ENCODE measurements at regions not wholly inside any gene's neighbourhood (a gene's known extent, or its start where the extent isn't known, plus 50 kb on each side); places are given as distances from the start of the nearest gene placed in this dataset.

GRCh38 chr1:5578690-5579089 is 413.5 kb downstream of the NPHP4 start:
- H3K4me1 ChIP-seq (ENCODE audit: control insufficient read depth in 4 of 4, insufficient read depth in 4 of 4, low read length in 3 of 4) = no peaks in the 10 kb centered on the region
- no peak overlapping the region for H3K9ac ChIP-seq (ENCODE audit: low read depth in 1 of 2, low read length in 2 of 2)
- H3K36me3 ChIP-seq (ENCODE audit: control insufficient read depth in 4 of 4, insufficient read depth in 3 of 4, low read depth in 1 of 4, low read length in 3 of 4) = no peaks in the 10 kb centered on the region
- peaks cover 0 to 3% (median 0%) of the 10 kb centered on the region in 4 donors for H3K27me3 ChIP-seq (ENCODE audit: control insufficient read depth in 4 of 4, insufficient read depth in 4 of 4, low read length in 3 of 4)
- H3K27ac ChIP-seq (ENCODE audit: low read depth in 1 of 2, low read length in 2 of 2) = no peak overlapping the region
- 69% methylated on average over 8 of the region's 8 CpGs for WGBS
- TF ChIP-seq REST (IDR thresholded peaks at IDR 0.05) (no peak), ZBTB33 (IDR thresholded peaks at IDR 0.05) (no peak), SP1 (IDR thresholded peaks at IDR 0.05) (no peak), TAF1 (conservative IDR thresholded peaks at IDR 0.05) (no peak), MAX (IDR thresholded peaks at IDR 0.05) (no peak), ATF3 (IDR thresholded peaks at IDR 0.05) (no peak), YY1 (IDR thresholded peaks at IDR 0.05) (no peak), NR2F2 (IDR thresholded peaks at IDR 0.05) (no peak), FOXA2 (IDR thresholded peaks at IDR 0.05) (no peak), RAD21 (IDR thresholded peaks at IDR 0.05) (no peak), RXRA (IDR thresholded peaks at IDR 0.05) (no peak)
- no peak for DNase-seq (ENCODE audit: low spot score)
- H3K4me3 ChIP-seq (ENCODE audit: low read depth in 1 of 3, low read length in 3 of 3) = no peak overlapping the region
- H3K9me3 ChIP-seq (ENCODE audit: control insufficient read depth in 4 of 4, low read length in 3 of 4) = no peaks in the 10 kb centered on the region

- H3K4me3 ChIP-seq (ENCODE audit: low read depth in 1 of 3, low read length in 3 of 3) = no peak overlapping the region
- H3K4me1 ChIP-seq (ENCODE audit: control insufficient read depth in 4 of 4, insufficient read depth in 4 of 4, low read length in 3 of 4) = no peaks in the 10 kb centered on the region
- H3K27ac ChIP-seq (ENCODE audit: low read depth in 1 of 2, low read length in 2 of 2) = no peak overlapping the region
- no peak overlapping the region for H3K9ac ChIP-seq (ENCODE audit: low read depth in 1 of 2, low read length in 2 of 2)
- 64% methylated on average over 6 of the region's 6 CpGs for WGBS
- peaks cover 0 to 3% (median 0%) of the 10 kb centered on the region in 4 donors for H3K27me3 ChIP-seq (ENCODE audit: control insufficient read depth in 4 of 4, insufficient read depth in 4 of 4, low read length in 3 of 4)
- H3K36me3 ChIP-seq (ENCODE audit: control insufficient read depth in 4 of 4, insufficient read depth in 3 of 4, low read depth in 1 of 4, low read length in 3 of 4) = no peaks in the 10 kb centered on the region
- H3K9me3 ChIP-seq (ENCODE audit: control insufficient read depth in 4 of 4, low read length in 3 of 4) = no peaks in the 10 kb centered on the region
- peak; percentile 16 for DNase-seq (ENCODE audit: low spot score)
- TF ChIP-seq FOXA1 (IDR thresholded peaks at IDR 0.05) = no peak
- TF ChIP-seq NR2F2 (IDR thresholded peaks at IDR 0.05) = no peak
- TF ChIP-seq ZBTB33 (IDR thresholded peaks at IDR 0.05) = no peak
- TF ChIP-seq EGR1 (IDR thresholded peaks at IDR 0.05; ENCODE audit: low read depth in 2 of 2) = no peak
- no peak for TF ChIP-seq RAD21 (IDR thresholded peaks at IDR 0.05)
- TF ChIP-seq TAF1 (conservative IDR thresholded peaks at IDR 0.05) = no peak
- no peak for TF ChIP-seq HNF4A (conservative IDR thresholded peaks at IDR 0.05)
- no peak for TF ChIP-seq SP1 (IDR thresholded peaks at IDR 0.05)
- TF ChIP-seq FOXA2 (IDR thresholded peaks at IDR 0.05) = no peak
- no peak for TF ChIP-seq GABPA (IDR thresholded peaks at IDR 0.05 in 1 of 2, conservative IDR thresholded peaks at IDR 0.05 in 1 of 2)
- no peak for TF ChIP-seq MAX (IDR thresholded peaks at IDR 0.05)
- no peak for TF ChIP-seq HNF4G (IDR thresholded peaks at IDR 0.05)
- no peak for TF ChIP-seq ATF3 (IDR thresholded peaks at IDR 0.05)
- TF ChIP-seq JUND (IDR thresholded peaks at IDR 0.05) = no peak
- no peak for TF ChIP-seq YY1 (IDR thresholded peaks at IDR 0.05)
- no peak for TF ChIP-seq REST (IDR thresholded peaks at IDR 0.05)
- no peak for TF ChIP-seq RXRA (IDR thresholded peaks at IDR 0.05)
These were observed 414.8 kb downstream of the NPHP4 start for GRCh38 chr1:5577255-5578040.
